ENCODE measurements at regions not wholly inside any gene's neighbourhood (a gene's known extent, or its start where the extent isn't known, plus 50 kb on each side); places are given as distances from the start of the nearest gene placed in this dataset.

DNA sequence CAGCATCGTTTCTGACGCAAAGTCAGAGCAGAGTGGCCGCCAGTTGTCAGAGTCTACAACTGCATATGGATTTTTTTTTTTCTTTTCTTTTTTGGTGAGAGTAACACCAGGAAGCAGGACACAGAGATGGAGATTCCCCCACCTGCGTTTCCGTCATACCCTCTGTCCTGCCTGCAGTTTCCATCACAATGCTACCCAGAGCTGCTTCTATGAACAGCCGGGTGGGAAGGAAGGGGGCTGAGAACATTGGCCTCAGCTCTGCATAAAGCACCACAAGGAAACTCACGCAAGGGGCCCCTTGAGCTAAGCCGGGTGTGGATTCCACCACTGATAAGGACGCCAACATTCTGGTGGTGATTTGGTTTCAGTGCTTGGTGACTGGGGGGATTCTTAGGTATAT, 183.5 kb upstream of the AFDN start:
- no peak for DNase-seq (ENCODE audit: low read depth, low spot score)

DNA sequence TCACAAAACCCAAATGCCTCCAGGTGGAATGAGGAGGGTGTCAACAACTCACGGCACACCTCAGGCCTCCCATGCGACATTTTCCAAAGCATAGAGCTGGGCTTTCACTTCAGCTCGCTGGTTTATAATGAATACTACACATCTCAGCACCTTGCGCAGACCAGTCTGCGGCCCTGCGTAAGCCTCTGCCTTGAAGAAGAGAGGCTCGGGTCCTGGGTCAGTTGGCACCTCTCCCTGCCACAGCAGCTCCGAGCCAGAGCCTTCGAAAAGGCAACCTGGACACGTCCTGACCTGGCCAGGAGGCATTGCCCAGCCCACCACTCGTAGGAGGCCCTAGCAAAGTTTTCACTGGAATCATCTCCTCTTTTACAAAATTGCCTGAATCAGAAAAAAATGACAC, 183.0 kb upstream of the AFDN start:
- no peak for DNase-seq (ENCODE audit: low read depth, low spot score)

DNA sequence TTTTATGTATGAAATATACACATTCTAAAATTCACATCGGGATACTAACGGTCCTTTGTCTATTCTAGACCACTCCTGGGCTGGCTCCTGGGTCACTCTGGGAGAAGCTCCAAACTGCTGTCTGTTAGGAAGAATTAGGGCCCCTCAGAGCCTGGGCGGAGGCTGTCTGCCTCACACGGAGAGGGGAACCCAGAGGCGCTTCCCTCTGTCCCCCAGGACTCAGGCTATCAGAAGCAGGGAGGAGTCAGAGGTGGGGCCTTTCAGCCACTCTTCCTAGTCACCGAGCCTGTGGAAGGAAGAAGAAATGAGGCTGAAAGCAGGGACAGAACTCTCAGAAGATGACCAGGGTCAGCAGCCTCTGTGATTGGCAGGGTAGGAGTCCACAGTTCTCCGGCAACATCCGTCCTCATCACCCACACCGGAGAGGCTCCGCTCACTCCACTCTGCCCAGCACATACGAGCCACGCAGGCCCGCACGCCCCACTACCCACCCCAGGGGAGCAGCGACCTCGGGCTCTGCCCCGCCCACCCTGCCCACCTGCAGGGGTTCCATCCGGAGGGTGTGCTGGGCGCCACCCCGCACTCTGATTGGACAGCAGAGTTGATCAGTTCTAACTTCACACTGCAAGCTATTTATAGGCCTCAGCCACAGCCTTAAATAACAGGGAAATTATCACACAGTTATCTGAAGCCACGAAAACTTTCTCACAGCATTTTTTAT, 182.1 kb upstream of the AFDN start:
- DNase-seq (ENCODE audit: low read depth, low spot score) = no peak

DNA sequence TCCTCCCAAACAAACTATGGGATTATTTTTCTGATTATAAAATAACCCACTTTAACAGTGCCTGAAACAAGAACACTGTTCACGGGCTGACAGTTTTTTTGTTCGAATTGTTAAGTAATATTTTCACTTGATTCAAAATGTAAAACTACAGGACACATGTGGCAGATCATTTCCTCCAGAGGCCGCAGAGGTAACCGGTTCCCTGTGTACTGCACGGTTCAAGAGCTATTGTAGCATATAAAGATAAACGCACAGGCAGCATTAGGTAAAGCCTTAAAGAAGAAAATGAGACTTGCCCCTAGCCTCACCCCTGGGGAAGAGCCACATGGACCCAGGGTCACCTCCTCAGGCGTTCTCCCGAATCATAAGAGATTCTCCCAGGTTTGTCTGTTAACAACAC, 181.3 kb upstream of the AFDN start:
- DNase-seq (ENCODE audit: low read depth, low spot score) = no peak

DNA sequence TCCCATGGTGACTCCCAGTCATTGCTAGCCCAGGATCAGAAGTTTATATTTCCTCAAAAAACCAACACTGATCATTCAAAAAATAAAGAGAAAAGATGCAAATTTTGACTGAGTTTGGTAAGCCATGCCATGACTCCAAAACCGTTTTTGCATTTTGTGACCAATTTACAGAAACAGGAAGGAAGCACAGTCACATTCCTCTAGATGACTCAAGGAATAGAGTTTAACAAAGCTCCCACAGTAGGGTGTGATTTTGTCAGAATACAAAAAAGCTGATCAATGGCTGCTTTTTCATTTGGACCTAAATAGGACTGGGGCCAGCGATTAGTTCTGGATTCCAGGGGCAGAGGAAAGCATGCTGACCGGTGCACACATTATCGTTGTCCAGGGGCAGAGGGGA, 179.4 kb upstream of the AFDN start:
- no peak for DNase-seq (ENCODE audit: low read depth, low spot score)

DNA sequence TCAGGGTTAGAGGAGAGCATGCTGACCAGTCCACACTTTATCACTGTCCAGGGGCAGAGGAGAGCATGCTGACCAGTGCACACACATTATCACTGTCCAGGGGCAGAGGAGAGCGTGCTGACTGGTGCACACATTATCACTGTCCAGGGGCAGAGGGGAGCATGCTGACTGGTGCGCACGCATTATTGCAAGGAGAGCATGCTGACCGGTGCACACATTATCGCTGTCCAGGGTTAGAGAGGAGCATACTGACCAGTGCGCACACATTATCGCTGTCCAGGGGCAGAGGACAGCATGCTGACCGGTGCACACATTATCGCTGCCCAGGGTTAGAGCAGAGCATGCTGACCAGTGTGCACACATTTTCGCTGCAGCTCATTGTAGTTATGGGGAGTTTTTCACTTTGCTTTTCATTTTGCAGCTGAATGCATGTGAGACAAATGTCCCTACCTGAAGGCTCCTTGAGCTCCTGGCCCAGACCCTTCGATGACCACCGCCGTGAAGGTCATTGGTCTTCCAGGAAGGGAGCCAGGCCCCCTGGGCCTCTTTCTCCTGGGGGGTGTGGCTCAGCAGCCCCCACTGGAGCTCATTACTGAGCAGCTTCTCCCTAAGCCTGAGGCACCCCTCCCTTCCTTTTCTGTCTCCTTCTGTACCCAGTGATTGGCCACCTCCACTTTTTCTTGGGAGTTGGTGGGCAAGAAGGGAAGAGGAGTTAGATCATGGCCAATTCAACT, 178.8 kb upstream of the AFDN start:
- no peak for DNase-seq (ENCODE audit: low read depth, low spot score)

DNA sequence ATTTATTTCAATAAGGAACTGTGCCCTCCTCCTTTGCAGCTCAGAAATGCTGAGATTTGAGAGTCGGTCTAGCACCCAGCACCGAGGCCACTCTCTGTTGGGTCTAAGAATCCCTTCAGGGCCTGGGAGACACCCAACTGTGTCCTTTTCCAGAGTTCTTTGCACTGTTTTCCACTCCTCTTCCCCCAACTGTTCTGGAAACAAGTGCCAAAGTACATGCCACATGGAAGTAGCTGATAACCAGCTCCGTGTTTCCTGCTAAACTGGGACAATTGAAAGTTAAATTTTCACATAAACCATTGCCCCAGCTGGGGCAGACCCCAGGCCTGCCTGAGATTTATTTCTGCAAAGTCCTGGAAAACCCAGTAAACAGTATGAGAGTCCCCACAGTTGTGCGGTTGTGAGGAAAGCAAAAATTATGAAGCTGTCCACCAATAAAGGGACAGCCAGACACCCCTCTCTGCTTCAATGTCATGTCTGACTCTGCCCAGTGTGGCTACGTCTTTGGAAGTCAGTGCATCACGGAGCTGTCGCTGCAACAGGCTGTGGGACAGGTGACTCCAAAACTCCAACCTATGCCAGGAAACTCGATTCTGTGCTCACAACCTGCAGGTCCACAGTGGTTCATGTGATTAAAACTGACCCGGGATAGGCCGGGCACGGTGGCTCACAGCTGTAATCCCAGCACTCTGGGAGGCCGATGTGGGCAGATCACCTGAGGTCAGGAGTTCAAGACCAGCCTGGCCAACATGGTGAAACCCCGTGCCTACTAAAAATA, 178.0 kb upstream of the AFDN start:
- no peak for DNase-seq (ENCODE audit: low read depth, low spot score)

DNA sequence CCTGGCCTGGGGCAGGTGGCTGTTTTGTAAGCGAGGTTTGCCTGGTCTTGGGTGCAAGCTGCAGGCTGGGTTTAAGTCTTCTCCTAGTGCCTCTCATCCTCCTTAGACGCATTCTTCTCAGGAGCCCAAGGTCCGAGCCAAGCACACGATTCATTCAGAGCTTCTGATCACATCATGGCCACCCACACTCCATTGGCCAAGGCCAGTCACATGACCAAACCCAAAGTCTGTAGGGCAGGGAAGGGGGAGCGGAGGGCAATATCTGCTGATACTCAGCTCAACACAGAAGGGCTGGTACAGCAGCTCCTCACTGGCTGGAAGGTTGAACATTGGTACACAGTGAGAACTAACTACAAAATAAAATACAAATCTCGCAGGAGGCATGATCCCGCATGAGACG, 177.2 kb upstream of the AFDN start:
- DNase-seq (ENCODE audit: low read depth, low spot score) = no peak

DNA sequence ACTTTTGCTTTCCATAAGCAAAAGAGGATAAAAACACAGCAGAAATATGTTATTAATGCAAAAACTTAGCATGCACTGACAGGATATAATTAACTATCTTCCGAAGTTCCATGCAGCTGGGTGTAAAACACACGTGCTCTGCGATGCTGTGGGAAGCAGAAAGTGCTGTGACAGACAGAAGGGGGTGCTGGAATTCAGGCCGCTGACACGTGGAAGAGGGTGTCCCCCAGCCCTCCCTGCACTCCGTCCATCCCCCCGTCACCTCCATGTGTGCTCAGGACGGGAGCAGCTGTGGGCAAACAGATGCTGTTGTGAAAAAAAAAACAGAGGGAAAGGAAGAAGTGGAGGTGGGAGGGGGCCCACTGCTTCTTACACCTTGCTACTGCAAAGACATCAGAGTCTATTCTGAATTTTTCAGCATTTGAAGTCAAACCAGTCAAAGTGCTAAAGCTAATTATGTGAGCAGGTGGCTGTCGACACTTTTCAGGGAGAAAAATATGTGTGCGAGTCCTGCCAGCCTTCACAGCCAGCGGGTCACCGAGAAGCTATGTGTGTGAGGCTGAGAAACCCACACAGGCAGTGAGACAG, 175.9 kb upstream of the AFDN start:
- DNase-seq (ENCODE audit: low read depth, low spot score) = no peak

DNA sequence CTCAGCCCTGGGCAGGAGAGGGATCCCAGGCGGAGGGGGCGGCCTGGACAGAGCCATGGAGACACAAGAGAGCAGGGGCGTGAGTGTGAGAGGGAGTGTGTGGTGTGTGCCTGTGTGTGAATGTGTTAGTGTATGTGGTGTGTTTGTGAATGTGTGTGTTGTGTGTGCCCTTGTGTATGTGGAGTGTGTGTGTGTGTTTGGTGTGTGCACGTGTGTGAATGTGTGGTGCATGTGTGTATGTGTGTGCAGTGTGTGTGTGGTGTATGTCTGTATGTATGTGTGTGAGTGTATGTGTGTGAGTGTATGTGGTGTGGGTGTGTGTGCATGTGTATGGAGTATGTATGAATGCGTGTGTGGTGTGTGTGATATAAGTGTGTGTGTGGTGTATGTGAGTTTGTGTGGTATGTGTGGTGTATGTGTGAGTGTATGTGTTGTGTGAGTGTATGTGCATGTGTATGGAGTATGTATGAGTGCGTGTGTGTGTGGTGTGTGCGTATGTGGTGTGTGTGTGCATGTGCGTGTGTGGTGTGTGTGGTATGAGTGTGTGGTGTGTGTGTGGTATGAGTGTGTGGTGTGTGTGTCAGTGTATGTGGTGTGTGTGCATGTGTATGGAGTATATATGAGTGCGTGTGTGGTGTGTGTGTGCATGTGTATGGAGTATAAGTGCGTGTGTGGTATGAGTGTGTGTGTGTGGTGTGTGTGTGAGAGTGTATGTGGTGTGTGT, 175.2 kb upstream of the AFDN start:
- DNase-seq (ENCODE audit: low read depth, low spot score) = no peak

DNA sequence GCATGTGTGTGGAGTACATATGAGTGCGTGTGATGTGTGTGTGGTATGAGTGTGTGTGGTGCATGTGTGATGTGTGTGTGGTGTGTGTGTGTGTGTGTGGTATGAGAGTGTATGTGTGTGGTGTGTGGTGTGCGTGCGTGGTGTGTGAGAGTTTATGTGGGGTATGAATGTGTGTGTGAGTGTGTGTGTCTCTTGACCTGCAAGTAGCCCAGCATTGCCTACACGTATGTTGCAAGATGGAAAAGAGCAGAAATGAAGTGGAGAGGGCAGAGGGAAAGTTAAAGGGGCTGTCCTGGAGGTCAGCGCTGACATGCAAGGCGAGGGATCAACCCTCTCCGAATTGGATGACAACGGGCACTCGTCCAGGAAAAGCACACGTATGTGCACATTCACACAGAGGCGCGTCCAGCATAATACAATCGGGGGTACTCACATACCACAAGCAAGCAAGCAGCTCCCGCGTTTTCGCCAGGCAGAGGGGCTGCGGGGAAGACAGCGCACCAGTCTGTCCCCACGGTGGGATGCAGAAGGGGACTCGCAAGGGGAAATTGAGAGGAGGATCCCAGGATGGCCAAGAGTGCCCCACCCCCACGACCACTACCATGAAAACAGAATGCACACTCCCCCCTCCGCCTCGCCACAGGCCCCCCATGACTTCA, 174.5 kb upstream of the AFDN start:
- DNase-seq (ENCODE audit: low read depth, low spot score) = no peak

DNA sequence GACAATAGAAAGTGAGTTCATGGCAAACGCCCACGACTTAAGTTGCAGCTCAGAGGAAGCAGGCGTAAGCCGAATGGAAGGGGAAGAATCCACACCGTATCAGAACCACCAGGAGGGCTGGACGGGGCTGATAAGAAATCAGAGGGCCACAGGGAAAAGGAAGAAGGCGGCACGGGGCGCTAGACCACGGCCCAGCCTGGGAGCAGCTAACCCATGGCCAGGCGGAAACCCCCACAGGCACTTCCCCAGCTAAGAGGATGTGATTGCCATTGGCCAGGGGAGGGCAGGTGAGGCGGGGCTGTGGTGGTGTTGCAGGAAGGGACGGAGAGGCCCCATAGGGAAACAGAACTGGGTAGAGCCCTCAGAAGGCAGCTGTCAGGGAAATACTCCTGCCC, 174.0 kb upstream of the AFDN start:
- no peak for DNase-seq (ENCODE audit: low read depth, low spot score)

DNA sequence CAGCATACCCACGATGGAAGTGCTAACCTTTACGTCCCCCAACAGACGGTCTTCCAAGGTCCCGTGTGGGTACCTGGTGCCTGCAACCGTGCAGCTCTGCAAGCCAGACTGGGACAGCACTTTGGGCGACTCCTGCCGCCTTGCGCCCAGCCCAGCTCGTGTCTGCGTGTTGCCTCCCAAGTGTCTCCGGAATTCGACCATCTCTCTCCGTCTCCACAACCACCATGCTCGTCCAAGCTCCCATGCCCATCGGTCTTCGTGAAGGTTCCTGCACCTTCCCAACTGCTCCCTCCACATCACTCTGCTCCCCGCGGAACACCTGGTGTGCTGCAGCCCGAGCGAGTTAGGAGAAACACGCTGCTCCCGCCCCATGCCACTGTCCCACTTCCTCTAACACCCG, 173.2 kb upstream of the AFDN start:
- DNase-seq (ENCODE audit: low read depth, low spot score) = no peak

DNA sequence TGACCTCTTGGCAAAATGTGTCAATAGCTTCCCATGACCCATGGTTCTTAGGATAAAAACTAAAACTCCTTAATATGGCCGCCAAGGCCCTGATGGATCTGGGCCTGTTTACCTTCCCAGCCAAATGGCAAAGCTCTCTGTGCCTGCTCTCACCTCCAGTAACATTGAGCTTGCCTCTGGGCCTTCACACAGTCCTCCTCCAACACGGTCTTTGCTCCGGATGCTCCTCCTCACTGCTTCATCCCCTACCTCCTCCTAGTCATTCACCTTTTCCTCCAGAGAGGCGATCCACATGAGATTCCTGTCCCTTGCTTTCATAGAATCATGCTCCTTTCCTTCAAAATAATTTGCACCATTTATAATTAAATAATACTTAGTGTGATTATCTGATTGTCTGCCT, 172.3 kb upstream of the AFDN start:
- no peak for DNase-seq (ENCODE audit: low read depth, low spot score)

DNA sequence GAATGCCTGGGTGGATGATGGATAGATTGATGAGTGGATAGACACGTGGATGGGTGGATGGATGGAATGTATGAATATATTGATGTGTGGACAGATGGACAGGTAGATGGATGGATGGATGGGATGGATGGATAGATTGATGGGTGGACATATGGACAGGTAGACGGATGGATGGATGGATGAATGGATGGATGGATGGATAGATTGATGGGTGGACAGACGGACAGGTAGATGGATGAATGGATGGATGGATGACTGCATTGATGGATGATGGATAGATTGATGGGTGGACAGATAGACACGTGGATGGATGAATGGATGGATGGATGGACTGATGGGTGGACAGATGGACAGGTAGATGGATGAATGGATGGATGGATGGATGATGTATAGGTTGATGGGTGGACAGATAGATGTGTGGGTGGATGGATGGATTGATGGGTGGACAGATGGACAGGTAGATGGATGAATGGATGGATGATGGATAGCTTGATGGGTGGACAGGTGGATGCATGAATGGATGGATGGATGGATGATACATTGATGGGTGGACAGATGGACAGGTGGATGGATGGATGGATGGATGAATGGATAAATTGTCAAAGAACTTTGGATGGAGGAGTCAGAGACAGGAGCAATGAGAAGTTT, 171.4 kb upstream of the AFDN start:
- no peak for DNase-seq (ENCODE audit: low read depth, low spot score)

DNA sequence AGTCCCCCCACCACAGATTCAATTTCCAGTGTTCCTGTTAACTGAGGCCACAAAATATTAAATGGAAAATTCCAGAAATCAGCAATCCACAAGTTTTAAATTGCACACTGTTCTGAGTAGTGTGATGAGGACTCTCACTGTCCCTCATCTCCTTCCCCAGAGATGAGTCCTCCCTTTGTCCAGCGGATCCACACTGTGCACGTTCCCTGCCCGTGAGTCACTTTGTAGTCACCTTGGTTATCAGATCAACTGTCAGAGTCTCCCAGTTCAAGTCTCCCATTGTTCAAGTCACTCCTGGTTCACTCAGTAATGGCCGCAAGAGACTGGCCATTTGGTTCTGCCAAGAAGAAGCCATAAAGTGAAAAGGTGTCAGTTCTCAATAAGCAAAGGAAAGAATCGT, 168.6 kb upstream of the AFDN start:
- no peak for DNase-seq (ENCODE audit: low read depth, low spot score)

DNA sequence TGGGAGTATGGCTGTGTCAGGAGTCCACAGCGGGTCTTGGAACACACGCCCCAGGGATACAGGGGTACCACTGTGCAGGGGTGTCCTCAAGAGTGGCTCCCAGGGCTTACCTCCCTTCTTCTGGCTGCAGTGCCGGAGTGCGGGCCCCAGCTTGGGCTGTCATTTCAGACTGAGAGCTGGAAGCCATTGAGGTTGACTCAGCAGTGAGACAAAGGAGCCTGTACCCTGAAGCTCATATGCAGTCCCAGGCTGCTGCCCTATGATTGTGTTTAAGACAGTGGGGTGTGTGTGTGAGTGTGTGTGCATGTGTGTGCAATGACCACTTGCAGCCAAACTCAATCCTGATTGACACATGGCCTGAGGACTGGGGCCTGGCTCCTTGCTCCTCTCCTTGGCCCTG, 167.7 kb upstream of the AFDN start:
- no peak for DNase-seq (ENCODE audit: low read depth, low spot score)

DNA sequence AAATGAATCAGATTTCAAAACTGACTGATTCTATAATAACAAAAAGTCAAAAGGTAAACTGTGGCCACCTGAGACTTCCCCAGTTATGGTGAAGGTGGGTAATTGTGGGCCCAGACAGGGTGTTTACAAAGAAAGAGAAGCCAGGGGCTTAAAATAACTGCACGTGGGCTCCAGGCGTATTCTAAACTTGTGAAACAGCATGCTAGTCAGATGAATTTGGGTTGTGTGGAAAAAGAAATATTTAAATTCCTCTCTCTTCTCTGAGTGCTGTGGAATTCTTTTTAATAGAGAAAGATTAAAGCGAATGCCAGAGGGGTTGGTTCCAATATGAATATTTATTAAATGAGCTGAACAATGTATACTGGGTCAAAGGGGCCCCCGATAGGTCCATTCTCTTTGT, 166.3 kb upstream of the AFDN start:
- DNase-seq (ENCODE audit: low read depth, low spot score) = no peak

DNA sequence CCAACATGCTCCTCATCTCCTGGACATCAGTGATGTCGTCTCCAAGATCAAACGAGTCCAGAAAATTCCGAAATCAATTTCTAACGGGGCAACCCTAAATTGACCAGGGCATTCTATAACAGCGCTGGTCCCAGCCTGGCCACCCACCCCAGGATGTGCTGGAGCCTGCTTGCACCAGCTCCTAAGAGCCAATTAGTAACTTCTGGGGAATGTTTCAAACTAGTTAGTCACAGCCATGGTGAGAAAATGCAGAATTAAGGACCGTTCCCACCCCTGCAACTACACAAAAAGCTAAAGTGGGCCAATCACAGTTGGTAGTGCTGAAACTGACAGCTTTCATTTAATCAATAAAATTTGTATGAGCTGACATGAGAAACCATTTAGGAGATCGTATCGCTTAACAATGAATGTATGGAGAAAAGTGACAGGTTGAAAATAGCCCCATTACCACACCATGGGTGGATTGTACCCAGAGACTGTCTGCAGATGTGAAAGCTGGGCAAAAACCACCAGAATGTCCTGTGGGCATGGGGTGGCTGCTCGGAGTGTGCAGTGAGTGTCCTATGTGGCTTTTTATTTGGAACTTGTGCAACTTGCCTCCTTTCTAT, 165.7 kb upstream of the AFDN start:
- DNase-seq (ENCODE audit: low read depth, low spot score) = no peak

DNA sequence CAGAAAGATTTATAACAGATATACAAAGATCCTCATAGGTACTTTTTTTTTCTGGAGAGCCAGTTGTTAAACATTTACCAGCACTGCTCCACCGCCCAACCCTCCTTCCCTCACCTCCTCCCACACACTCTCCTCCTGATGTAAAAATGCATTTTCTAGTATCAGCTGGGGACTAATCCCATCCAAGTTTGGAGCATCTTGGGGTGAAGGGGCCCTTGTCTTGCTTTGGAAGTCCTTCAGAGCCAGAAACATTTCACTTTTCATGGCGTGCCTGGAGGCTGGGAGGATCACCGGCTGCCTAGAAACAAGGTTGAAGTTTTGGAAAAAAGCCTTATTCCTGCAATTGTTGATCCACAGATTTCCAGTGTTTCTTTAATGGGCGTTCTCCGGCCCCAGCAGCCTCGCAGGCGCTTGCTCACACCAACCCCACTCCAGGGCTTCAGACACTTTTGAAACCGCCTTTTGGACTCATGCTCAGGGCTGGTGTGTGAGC, 165.1 kb upstream of the AFDN start:
- no peak for DNase-seq (ENCODE audit: low read depth, low spot score)
